Keratinocyte (primary cell): ENCODE measurements at regions not wholly inside any gene's neighbourhood (a gene's known extent, or its start where the extent isn't known, plus 50 kb on each side); places are given as distances from the start of the nearest gene placed in this dataset.

Source experiments
- CTCF ChIP-seq, 3 experiments: IDR thresholded peaks in 1 of 3; conservative IDR thresholded peaks in 1 of 3; optimal IDR thresholded peaks in 1 of 3; 2 replicates in 2 of 3; 3 replicates in 1 of 3; pipeline versions ENCODE3 to v1.5.1; 2011; ENCODE audit warnings: low read length in 3 of 3, mild to moderate bottlenecking in 3 of 3, moderate library complexity in 2 of 3, control low read depth in 1 of 3, inconsistent platforms in 1 of 3; ENCODE audit not compliant: insufficient read depth in 2 of 3; ENCODE audit errors: extremely low read depth in 1 of 3
- EZH2 ChIP-seq: IDR thresholded peaks from one replicate; pipeline ENCODE4 v1.6.1; 2012; ENCODE audit warnings: inconsistent platforms, mild to moderate bottlenecking, low read length, moderate library complexity

GRCh38 chr11:79807506-79807905 lies 366.7 kb upstream of the TENM4 start:
- TF ChIP-seq CTCF (optimal IDR thresholded peaks at IDR 0.05 in 1 of 3, IDR thresholded peaks at IDR 0.05 in 1 of 3, conservative IDR thresholded peaks at IDR 0.05 in 1 of 3; ENCODE audit: extremely low read depth in 1 of 3, insufficient read depth in 2 of 3, low read length in 3 of 3) (no peak), EZH2 (no peak)
